Upper lobe of right lung (tissue), 1 donor: ENCODE measurements at regions not wholly inside any gene's neighbourhood (a gene's known extent, or its start where the extent isn't known, plus 50 kb on each side); places are given as distances from the start of the nearest gene placed in this dataset.

Source experiments
- ATAC-seq: fragments of 200-7000 bp; cut with Tn5 transposase; one replicate; pipeline ENCODE4 v1.9.1; 2020; ENCODE audit warnings: mild to moderate bottlenecking, moderate library complexity
- DNase-seq: peaks from one replicate; pipeline ENCODE4 v3.0.0-alpha.2; 2020
- H3K27ac ChIP-seq: fragments of 200-600 bp; one replicate; pipeline ENCODE4 v1.8.0; 2022
- H3K27me3 ChIP-seq: fragments of 200-600 bp; one replicate; pipeline ENCODE4 v1.8.0; 2022; ENCODE audit warnings: mild to moderate bottlenecking
- H3K36me3 ChIP-seq: fragments of 200-600 bp; one replicate; pipeline ENCODE4 v1.8.0; 2022
- H3K4me1 ChIP-seq: fragments of 200-600 bp; one replicate; pipeline ENCODE4 v1.8.0; 2022
- H3K4me3 ChIP-seq: fragments of 200-600 bp; one replicate; pipeline ENCODE4 v1.8.0; 2022; ENCODE audit warnings: mild to moderate bottlenecking
- H3K9me3 ChIP-seq: fragments of 200-600 bp; one replicate; pipeline ENCODE4 v1.8.0; 2022
- CTCF ChIP-seq: fragments of 200-600 bp; IDR thresholded peaks from one replicate; pipeline ENCODE4 v1.8.0; 2022; ENCODE audit warnings: antibody characterized with exemption
- intact Hi-C: fragments of 100-400 bp; cut with DNase I; formaldehyde crosslinking; loops from one replicate; pipeline ENCODE4 v1.11.0; 2022
- donor health status: DM: no; HTN: yes; CAD: no; lungs with severe emphysema.

GRCh38 chr6:4714961-4715501 is 61.2 kb upstream of the CDYL start:
- ATAC-seq (no peak), DNase-seq (no peak)
- Histone ChIP-seq H3K9me3 (no peaks in the 10 kb centered on the region), H3K4me3 (no peak overlapping the region), H3K36me3 (no peaks in the 10 kb centered on the region), H3K27me3 (no peaks in the 10 kb centered on the region), H3K27ac (no peak overlapping the region), H3K4me1 (no peaks in the 10 kb centered on the region)
- TF ChIP-seq CTCF, result no peak
- intact Hi-C loops, result no loop called here

- Histone ChIP-seq H3K36me3 (no peaks in the 10 kb centered on the region), H3K4me3 (no peak overlapping the region), H3K9me3 (no peaks in the 10 kb centered on the region), H3K27ac (no peak overlapping the region), H3K27me3 (no peaks in the 10 kb centered on the region), H3K4me1 (no peaks in the 10 kb centered on the region)
- no peak for TF ChIP-seq CTCF
- ATAC-seq (no peak), DNase-seq (no peak)
- intact Hi-C loops, result no loop called here
Measured at GRCh38 chr6:4712291-4712690, 63.9 kb upstream of the CDYL start.

- DNase-seq (no peak), ATAC-seq (no peak)
- no peaks in the 10 kb centered on the region for H3K27me3 ChIP-seq
- no peak overlapping the region for H3K27ac ChIP-seq
- intact Hi-C loops, result no loop called here
- TF ChIP-seq CTCF, result no peak
- H3K9me3 ChIP-seq, result no peaks in the 10 kb centered on the region
- H3K4me3 ChIP-seq, result no peak overlapping the region
- no peaks in the 10 kb centered on the region for H3K4me1 ChIP-seq
- no peaks in the 10 kb centered on the region for H3K36me3 ChIP-seq
Measured at GRCh38 chr6:4707011-4707410, 69.2 kb upstream of the CDYL start.

GRCh38 chr6:4705809-4706208 is 70.4 kb upstream of the CDYL start:
- H3K27me3 ChIP-seq, result no peaks in the 10 kb centered on the region
- no peak for ATAC-seq
- intact Hi-C loops, result no loop called here
- no peak overlapping the region for H3K27ac ChIP-seq
- no peaks in the 10 kb centered on the region for H3K9me3 ChIP-seq
- no peak overlapping the region for H3K4me3 ChIP-seq
- no peaks in the 10 kb centered on the region for H3K36me3 ChIP-seq
- DNase-seq, result no peak
- H3K4me1 ChIP-seq, result no peaks in the 10 kb centered on the region
- no peak for TF ChIP-seq CTCF

DNA sequence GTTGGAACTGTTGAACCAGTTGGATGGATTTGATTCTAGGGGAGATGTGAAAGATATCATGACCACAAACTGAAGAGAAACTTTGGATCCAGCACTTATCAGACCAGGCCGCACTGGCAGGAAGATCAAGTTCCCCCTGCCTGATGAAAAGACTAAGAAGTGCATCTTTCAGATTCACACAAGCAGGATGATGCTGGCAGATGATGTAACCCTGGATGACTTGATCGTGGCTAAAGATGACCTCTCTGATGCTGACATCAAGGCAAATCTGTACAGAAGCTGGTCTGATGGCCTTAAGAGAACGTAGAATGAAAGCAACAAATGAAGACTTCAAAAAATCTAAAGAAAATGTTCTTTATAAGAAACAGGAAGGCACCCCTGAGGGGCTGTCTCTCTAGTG is 72.8 kb upstream of the CDYL start:
- intact Hi-C loops, result no loop called here
- Histone ChIP-seq H3K27ac (no peak overlapping the region), H3K4me1 (no peaks in the 10 kb centered on the region), H3K36me3 (no peaks in the 10 kb centered on the region), H3K4me3 (no peak overlapping the region), H3K9me3 (no peaks in the 10 kb centered on the region), H3K27me3 (no peaks in the 10 kb centered on the region)
- ATAC-seq, result no peak
- no peak for DNase-seq
- no peak for TF ChIP-seq CTCF
